GM21786 (cell line): ENCODE measurements at regions not wholly inside any gene's neighbourhood (a gene's known extent, or its start where the extent isn't known, plus 50 kb on each side); places are given as distances from the start of the nearest gene placed in this dataset.

Experiments used
- ATAC-seq: cut with Tn5 transposase; IDR thresholded peaks from one replicate; pipeline ENCODE4 v1.9.1; 2021; ENCODE audit not compliant: unreplicated experiment

- ATAC-seq: no peak
Observed at GRCh38 chr10:130368761-130369560, 232.8 kb downstream of the GLRX3 start.

- ATAC-seq: no peak
Observed at GRCh38 chr10:130369645-130370381, 233.6 kb downstream of the GLRX3 start.

- no peak for ATAC-seq
Observed at GRCh38 chr10:130370721-130371120, 234.5 kb downstream of the GLRX3 start.

GRCh38 chr10:130371156-130371555, 235.0 kb downstream of the GLRX3 start:
- ATAC-seq: no peak

- no peak for ATAC-seq
Observed at GRCh38 chr10:130371666-130372065, 235.5 kb downstream of the GLRX3 start.

GRCh38 chr10:130372222-130372621, 236.0 kb downstream of the GLRX3 start:
- ATAC-seq: no peak

GRCh38 chr10:130372866-130373265, 236.7 kb downstream of the GLRX3 start:
- ATAC-seq: no peak

- ATAC-seq: no peak
Observed at GRCh38 chr10:130377986-130378540, 241.9 kb downstream of the GLRX3 start.

- no peak for ATAC-seq
Observed at GRCh38 chr10:130378556-130379400, 242.6 kb downstream of the GLRX3 start.

GRCh38 chr10:130380056-130380455, 243.9 kb downstream of the GLRX3 start:
- ATAC-seq: no peak

GRCh38 chr10:130382031-130382430, 245.8 kb downstream of the GLRX3 start:
- no peak for ATAC-seq

GRCh38 chr10:130387936-130388580, 251.9 kb downstream of the GLRX3 start:
- no peak for ATAC-seq

GRCh38 chr10:130388746-130389145, 252.6 kb downstream of the GLRX3 start:
- ATAC-seq: no peak

GRCh38 chr10:130389906-130390305, 253.7 kb downstream of the GLRX3 start:
- ATAC-seq: no peak

GRCh38 chr10:130392031-130392430, 255.8 kb downstream of the GLRX3 start:
- no peak for ATAC-seq

GRCh38 chr10:130393342-130393741, 257.2 kb downstream of the GLRX3 start:
- ATAC-seq: no peak

- no peak for ATAC-seq
Observed at GRCh38 chr10:130394832-130395231, 258.6 kb downstream of the GLRX3 start.

- no peak for ATAC-seq
Observed at GRCh38 chr10:130395248-130395936, 259.2 kb downstream of the GLRX3 start.

GRCh38 chr10:130396044-130396443, 259.9 kb downstream of the GLRX3 start:
- no peak for ATAC-seq
